ENCODE measurements at regions not wholly inside any gene's neighbourhood (a gene's known extent, or its start where the extent isn't known, plus 50 kb on each side); places are given as distances from the start of the nearest gene placed in this dataset.

DNA sequence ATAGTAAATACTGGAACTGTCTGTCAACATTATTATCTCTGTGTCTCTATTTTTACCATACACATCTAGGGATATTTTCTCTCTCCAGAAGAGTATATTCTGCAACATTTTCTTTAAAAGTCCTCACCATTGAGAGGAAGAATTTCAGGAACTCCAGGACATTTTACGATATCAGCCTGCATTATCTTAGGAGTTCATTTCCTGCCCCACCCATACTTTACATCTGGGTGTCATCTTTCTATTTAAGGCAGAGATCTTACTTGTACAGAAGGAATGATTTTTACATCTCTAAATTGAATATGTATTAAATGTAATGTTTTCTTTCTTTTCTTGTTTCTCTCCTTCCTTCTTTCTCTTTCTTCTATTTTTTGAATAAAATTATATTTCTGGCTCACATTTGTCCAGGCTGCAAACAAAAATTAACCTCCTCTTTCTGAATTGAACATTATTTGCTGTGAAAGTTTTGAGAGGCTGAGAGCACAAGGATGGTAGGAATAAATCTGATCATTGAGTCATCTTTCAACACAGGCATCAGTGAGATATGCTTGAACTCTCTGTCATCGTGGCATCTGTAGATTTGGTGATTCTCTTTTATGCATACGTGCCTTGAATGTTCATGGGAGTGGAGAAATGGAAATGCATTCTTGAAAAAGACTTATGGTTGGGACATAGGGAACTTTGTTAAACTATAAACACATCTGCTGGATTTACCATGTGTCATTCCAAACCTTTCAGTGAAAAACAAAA is 753.6 kb downstream of the SLC16A7 start:
- Mint-ChIP-seq H3K36me3 (ENCODE audit: low read depth) (no peaks in the 10 kb centered on the region), H3K27ac (no peak overlapping the region), H3K4me1 (no peaks in the 10 kb centered on the region), H3K27me3 (ENCODE audit: low read depth) (no peaks in the 10 kb centered on the region), H3K9me3 (no peaks in the 10 kb centered on the region), H3K4me3 (no peak overlapping the region)
- TF ChIP-seq, protein P1, sequence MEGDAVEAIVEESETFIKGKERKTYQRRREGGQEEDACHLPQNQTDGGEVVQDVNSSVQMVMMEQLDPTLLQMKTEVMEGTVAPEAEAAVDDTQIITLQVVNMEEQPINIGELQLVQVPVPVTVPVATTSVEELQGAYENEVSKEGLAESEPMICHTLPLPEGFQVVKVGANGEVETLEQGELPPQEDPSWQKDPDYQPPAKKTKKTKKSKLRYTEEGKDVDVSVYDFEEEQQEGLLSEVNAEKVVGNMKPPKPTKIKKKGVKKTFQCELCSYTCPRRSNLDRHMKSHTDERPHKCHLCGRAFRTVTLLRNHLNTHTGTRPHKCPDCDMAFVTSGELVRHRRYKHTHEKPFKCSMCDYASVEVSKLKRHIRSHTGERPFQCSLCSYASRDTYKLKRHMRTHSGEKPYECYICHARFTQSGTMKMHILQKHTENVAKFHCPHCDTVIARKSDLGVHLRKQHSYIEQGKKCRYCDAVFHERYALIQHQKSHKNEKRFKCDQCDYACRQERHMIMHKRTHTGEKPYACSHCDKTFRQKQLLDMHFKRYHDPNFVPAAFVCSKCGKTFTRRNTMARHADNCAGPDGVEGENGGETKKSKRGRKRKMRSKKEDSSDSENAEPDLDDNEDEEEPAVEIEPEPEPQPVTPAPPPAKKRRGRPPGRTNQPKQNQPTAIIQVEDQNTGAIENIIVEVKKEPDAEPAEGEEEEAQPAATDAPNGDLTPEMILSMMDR (IDR thresholded peaks at IDR 0.05; ENCODE audit: unreplicated experiment in 3 of 3) = no peak

DNA sequence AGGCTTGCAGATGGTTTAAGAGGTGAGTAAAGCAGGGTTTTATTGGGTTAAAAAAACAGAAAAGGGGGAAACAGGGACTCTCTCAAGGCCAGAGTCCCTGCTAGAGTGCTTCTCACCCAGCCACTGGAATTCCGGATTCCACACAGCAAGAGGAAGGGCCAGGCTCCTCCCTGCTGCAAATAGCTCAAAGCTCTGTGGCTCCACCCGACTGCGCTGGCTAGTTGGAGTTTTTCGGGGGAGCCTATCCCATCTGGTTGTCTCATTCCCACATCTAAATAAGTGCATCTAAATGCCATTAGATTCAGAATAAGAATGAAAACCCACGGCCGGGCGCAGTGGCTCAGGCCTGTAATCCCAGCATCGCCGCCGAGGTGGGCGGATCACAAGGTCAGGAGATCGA is 791.5 kb downstream of the SLC16A7 start:
- H3K4me1 Mint-ChIP-seq = no peaks in the 10 kb centered on the region
- peaks cover 1% of the 10 kb centered on the region for H3K9me3 Mint-ChIP-seq
- no peaks in the 10 kb centered on the region for H3K27me3 Mint-ChIP-seq (ENCODE audit: low read depth)
- H3K27ac Mint-ChIP-seq = no peak overlapping the region
- TF ChIP-seq, protein P1 (IDR thresholded peaks at IDR 0.05; ENCODE audit: unreplicated experiment in 3 of 3) = no peak
- no peaks in the 10 kb centered on the region for H3K36me3 Mint-ChIP-seq (ENCODE audit: low read depth)
- H3K4me3 Mint-ChIP-seq = no peak overlapping the region

DNA sequence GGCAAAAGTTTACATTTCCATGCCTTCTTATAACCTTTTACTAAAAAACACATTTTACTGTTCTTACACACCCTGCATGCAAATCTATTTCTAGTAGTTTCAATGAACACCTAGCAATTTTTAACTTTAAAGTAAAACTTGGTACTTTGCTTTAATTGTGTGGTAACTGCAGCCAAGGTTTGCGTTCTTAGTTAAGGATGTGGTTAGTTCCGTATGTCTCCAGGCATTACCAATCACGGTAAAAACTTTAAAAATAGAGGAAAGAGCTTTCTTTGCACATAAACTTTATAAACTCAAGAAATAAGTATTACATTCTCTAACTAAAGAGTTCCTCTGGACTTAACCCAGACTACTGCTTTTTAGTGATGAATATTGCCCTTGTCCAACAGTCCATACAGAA is 795.2 kb downstream of the SLC16A7 start:
- Mint-ChIP-seq H3K4me3 (no peak overlapping the region), H3K36me3 (ENCODE audit: low read depth) (no peaks in the 10 kb centered on the region), H3K27ac (no peak overlapping the region), H3K4me1 (no peaks in the 10 kb centered on the region), H3K27me3 (ENCODE audit: low read depth) (no peaks in the 10 kb centered on the region), H3K9me3 (no peaks in the 10 kb centered on the region)
- TF ChIP-seq, protein P1 (IDR thresholded peaks at IDR 0.05; ENCODE audit: unreplicated experiment in 3 of 3) = no peak

DNA sequence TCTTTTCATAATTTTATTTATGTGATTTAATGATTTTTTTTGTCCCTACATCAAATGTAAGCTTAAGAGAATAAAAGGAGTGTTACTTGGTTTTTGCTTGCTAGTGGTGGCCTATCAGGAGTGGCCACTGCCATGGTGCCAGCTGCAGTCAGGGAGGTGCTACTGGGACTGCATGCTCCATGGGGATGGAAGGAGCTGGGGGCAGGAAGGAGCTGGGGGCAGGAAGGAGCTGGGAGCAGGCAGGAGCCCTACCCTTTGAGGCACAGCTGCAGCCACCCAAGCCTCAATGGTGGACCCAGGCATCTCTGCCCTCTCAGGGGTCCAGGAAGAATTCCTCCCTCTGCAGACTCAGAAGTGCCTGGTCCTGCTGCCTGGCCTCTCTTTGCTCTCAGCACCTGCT is 796.0 kb downstream of the SLC16A7 start:
- TF ChIP-seq, protein P1 (IDR thresholded peaks at IDR 0.05; ENCODE audit: unreplicated experiment in 3 of 3) = no peak
- Mint-ChIP-seq H3K4me3 (no peak overlapping the region), H3K27me3 (ENCODE audit: low read depth) (no peaks in the 10 kb centered on the region), H3K36me3 (ENCODE audit: low read depth) (no peaks in the 10 kb centered on the region), H3K27ac (no peak overlapping the region), H3K9me3 (no peaks in the 10 kb centered on the region), H3K4me1 (no peaks in the 10 kb centered on the region)

DNA sequence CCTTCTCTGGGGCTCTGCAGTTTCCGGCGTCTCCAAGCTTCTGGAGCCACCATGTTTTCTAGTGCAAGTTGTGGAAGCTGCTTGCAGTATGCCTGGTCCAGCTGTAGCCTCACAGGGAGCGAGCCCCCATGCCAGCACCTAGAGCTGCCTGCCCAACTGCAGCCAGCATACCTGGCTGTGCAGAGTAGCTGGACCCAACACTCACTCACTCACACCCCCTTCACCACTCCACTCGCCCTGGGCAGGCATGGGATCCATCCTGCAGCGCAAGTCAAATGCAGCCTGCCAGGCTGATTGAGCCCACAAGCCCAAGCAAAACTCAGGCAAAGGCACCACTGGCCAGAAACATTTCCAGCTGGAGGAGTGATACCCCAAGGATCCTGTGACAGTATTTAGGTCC is 797.3 kb downstream of the SLC16A7 start:
- TF ChIP-seq, protein P1 (IDR thresholded peaks at IDR 0.05; ENCODE audit: unreplicated experiment in 3 of 3) = no peak
- Mint-ChIP-seq H3K9me3 (no peaks in the 10 kb centered on the region), H3K4me1 (no peaks in the 10 kb centered on the region), H3K36me3 (ENCODE audit: low read depth) (no peaks in the 10 kb centered on the region), H3K27me3 (ENCODE audit: low read depth) (no peaks in the 10 kb centered on the region), H3K4me3 (no peak overlapping the region), H3K27ac (no peak overlapping the region)

DNA sequence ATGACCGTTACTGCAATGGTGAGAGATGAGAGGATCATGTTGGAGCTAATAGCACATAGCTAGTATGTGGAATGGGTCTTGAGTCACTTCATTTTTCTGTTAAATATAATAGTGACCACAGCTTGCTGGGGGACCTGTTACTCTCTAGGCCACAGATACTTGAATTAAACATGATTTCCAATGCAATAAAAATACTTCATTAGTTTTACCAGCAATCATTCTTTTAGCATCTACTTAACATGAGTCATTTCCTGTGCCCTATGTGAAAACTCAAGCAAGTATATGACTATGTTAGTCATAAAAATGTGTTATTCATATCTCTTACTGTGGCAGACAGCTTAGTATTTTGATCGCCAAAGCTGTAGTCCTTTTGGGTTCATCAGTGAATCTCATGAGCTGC is 798.8 kb downstream of the SLC16A7 start:
- Mint-ChIP-seq H3K9me3 (no peaks in the 10 kb centered on the region), H3K4me3 (no peak overlapping the region), H3K27me3 (ENCODE audit: low read depth) (no peaks in the 10 kb centered on the region), H3K36me3 (ENCODE audit: low read depth) (no peaks in the 10 kb centered on the region), H3K4me1 (no peaks in the 10 kb centered on the region), H3K27ac (no peak overlapping the region)
- TF ChIP-seq, protein P1 (IDR thresholded peaks at IDR 0.05; ENCODE audit: unreplicated experiment in 3 of 3) = no peak

Data from nephron (organoid).